ENCODE measurements at regions not wholly inside any gene's neighbourhood (a gene's known extent, or its start where the extent isn't known, plus 50 kb on each side); places are given as distances from the start of the nearest gene placed in this dataset.

GRCh38 chr5:23977997-23978396 lies 470.6 kb downstream of the PRDM9 start:
- TF ChIP-seq POLR2AphosphoS5 (IDR thresholded peaks at IDR 0.05; ENCODE audit: borderline replicate concordance, low read depth, low read length): no peak
- TF ChIP-seq EZH2 (IDR thresholded peaks at IDR 0.05): no peak

Measured in SK-N-MC (cell line).